HepG2 (cell line): ENCODE measurements at regions not wholly inside any gene's neighbourhood (a gene's known extent, or its start where the extent isn't known, plus 50 kb on each side); places are given as distances from the start of the nearest gene placed in this dataset.

ENCODE experiments used
- KLF16 ChIP-seq, 2 experiments: sonication (generic) in 1 of 2; formaldehyde crosslinking in 1 of 2; IDR thresholded peaks; 2 replicates each; pipeline versions ENCODE4 v1.6.1 to v1.8.0; 2016 to 2023; ENCODE audit warnings: missing genetic modification reagents in 2 of 2, missing compliant biosample characterization in 1 of 2
- LCORL ChIP-seq, 2 experiments: fragments of 450-650 bp in 1 of 2; sonication (generic) in 1 of 2; formaldehyde crosslinking in 1 of 2; IDR thresholded peaks; 2 replicates each; pipeline versions ENCODE4 v1.5.0 to v1.6.1; 2017 to 2020; ENCODE audit warnings: antibody characterized with exemption in 1 of 2, missing genetic modification reagents in 1 of 2
- ONECUT2 ChIP-seq: sonication (generic); formaldehyde crosslinking; IDR thresholded peaks from 2 replicates; pipeline ENCODE4 v1.4.0; 2020; ENCODE audit warnings: missing genetic modification reagents
- PHF20 ChIP-seq: sonication (generic); formaldehyde crosslinking; IDR thresholded peaks from 2 replicates; pipeline ENCODE4 v1.5.0; 2020; ENCODE audit warnings: mild to moderate bottlenecking, missing genetic modification reagents
- RARA ChIP-seq: IDR thresholded peaks from 2 replicates; pipeline ENCODE4 v1.6.1; 2016; ENCODE audit warnings: missing genetic modification reagents, missing compliant biosample characterization
- RFX1 ChIP-seq: fragments of 450-650 bp; IDR thresholded peaks from 2 replicates; pipeline ENCODE4 v1.6.1; 2017
- SAFB2 ChIP-seq: sonication (generic); formaldehyde crosslinking; IDR thresholded peaks from 2 replicates; pipeline ENCODE4 v1.5.1; 2020; ENCODE audit warnings: missing genetic modification reagents, low read depth, mild to moderate bottlenecking, borderline replicate concordance
- SAP130 ChIP-seq: IDR thresholded peaks from 2 replicates; pipeline ENCODE4 v1.6.1; 2016; ENCODE audit warnings: low read depth
- SIX1 ChIP-seq: sonication (generic); formaldehyde crosslinking; IDR thresholded peaks from 2 replicates; pipeline ENCODE4 v1.4.0; 2020; ENCODE audit warnings: missing genetic modification reagents, borderline replicate concordance
- TBP ChIP-seq: sonication (generic); formaldehyde crosslinking; IDR thresholded peaks from 2 replicates; pipeline ENCODE4 v1.5.0; 2020; ENCODE audit warnings: missing genetic modification reagents
- TFAP4 ChIP-seq: sonication (generic); IDR thresholded peaks from 2 replicates; pipeline ENCODE4 v1.6.1; 2016; ENCODE audit warnings: low read depth, borderline replicate concordance
- ZFP37 ChIP-seq: sonication (generic); formaldehyde crosslinking; IDR thresholded peaks from 2 replicates; pipeline ENCODE4 v1.4.0; 2020; ENCODE audit warnings: missing genetic modification reagents, borderline replicate concordance
- ZNF281 ChIP-seq: sonication (generic); formaldehyde crosslinking; IDR thresholded peaks from 2 replicates; pipeline ENCODE4 v1.4.0; 2020; ENCODE audit warnings: missing genetic modification reagents, borderline replicate concordance
- ZNF382 ChIP-seq: sonication (generic); formaldehyde crosslinking; IDR thresholded peaks from 2 replicates; pipeline ENCODE4 v1.5.0; 2020; ENCODE audit warnings: missing genetic modification reagents, mild to moderate bottlenecking, borderline replicate concordance
- ZNF558 ChIP-seq: sonication (generic); formaldehyde crosslinking; IDR thresholded peaks from 2 replicates; pipeline ENCODE4 v1.9.0; 2022; ENCODE audit warnings: mild to moderate bottlenecking, missing genetic modification reagents, borderline replicate concordance
- ZNF619 ChIP-seq: sonication (generic); formaldehyde crosslinking; IDR thresholded peaks from 2 replicates; pipeline ENCODE4 v1.4.0; 2020; ENCODE audit warnings: mild to moderate bottlenecking, missing genetic modification reagents
- ZNF724P ChIP-seq: sonication (generic); formaldehyde crosslinking; IDR thresholded peaks from 2 replicates; pipeline ENCODE4 v1.8.0; 2022; ENCODE audit warnings: missing genetic modification reagents, borderline replicate concordance
- TF ChIP-seq, protein P1 (sequence below): sonication (generic); formaldehyde crosslinking; IDR thresholded peaks from 2 replicates; pipeline ENCODE4 v1.8.1; 2022; ENCODE audit warnings: low read depth, mild to moderate bottlenecking, missing genetic modification reagents
- TF ChIP-seq, protein P2 (sequence below): sonication (generic); formaldehyde crosslinking; IDR thresholded peaks from 2 replicates; pipeline ENCODE4 v1.4.0; 2020; ENCODE audit warnings: missing genetic modification reagents

DNA sequence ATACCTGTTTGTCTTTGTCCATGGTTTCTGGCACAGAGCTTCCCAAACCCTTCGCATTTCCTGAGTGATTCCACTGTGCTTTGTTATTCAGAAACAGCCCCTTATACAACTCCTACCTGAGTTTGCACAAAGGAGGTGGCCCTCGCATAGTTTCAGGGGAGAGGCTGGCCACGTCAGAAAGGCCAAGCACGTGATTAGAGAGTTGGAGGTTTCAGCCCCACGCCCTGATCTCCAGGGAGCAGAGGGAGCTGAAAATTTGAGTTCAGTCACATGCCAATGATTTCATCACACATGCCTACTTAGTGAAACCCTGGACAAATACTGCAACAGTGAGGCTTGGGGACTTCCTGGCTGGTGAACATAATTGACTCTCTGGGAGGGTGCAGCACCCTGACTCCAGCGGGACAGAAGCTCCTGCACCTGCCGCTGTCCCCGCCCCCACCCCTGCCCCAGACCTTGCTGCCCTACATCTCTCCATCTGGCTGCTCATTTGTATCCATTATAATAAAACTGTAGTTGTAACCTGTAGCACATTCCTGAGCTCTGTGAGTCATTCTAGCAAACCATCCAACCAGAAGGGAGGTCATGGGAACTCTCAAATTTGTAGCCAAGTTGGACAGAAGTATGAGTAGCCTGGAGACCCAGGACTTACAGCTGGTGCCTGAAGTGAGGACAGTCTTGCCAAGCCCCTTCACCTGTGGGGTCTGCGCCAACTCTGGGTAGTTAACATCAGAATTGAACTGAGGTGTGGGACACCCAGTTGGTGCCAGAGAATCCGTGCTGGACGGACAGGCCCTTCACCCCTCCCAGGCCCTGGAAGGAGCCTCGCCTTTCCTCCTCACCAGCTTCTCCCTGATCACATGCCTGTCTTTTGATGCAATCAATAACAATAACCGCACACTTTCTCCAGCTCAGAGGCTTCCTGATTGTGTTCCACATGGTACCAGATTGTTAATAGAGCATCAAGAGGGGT is 224.3 kb downstream of the ANAPC1 start (continued):
- TF ChIP-seq KLF16 (CRISPR knock-in tag; IDR thresholded peaks at IDR 0.05) (0 out of 4 replicates have a peak, but pooled peaks of 1 of the 2 experiments have one; percentile 52), ZNF724P (CRISPR knock-in tag) (no peak), RFX1 (no peak), PHF20 (CRISPR knock-in tag) (no peak), ONECUT2 (CRISPR knock-in tag) (no peak), LCORL (IDR thresholded peaks at IDR 0.05) (no peak), LCORL (CRISPR knock-in tag; IDR thresholded peaks at IDR 0.05) (0 out of 2 replicates have a peak, but pooled peaks have one; percentile 28), SAP130 (CRISPR knock-in tag) (peak; percentile 56; the same call in 1 of the 2 replicates), ZNF281 (CRISPR knock-in tag) (peak; percentile 12; the same call in 1 of the 2 replicates), ZFP37 (CRISPR knock-in tag) (no peak), RARA (CRISPR knock-in tag) (peak; percentile 16; the same call in 1 of the 2 replicates), SIX1 (CRISPR knock-in tag) (no peak), TFAP4 (no peak), ZNF558 (CRISPR knock-in tag) (no peak), ZNF619 (CRISPR knock-in tag) (no peak), ZNF382 (no peak), SAFB2 (CRISPR knock-in tag) (no peak), TBP (CRISPR knock-in tag) (no peak)
- TF ChIP-seq, protein P1, sequence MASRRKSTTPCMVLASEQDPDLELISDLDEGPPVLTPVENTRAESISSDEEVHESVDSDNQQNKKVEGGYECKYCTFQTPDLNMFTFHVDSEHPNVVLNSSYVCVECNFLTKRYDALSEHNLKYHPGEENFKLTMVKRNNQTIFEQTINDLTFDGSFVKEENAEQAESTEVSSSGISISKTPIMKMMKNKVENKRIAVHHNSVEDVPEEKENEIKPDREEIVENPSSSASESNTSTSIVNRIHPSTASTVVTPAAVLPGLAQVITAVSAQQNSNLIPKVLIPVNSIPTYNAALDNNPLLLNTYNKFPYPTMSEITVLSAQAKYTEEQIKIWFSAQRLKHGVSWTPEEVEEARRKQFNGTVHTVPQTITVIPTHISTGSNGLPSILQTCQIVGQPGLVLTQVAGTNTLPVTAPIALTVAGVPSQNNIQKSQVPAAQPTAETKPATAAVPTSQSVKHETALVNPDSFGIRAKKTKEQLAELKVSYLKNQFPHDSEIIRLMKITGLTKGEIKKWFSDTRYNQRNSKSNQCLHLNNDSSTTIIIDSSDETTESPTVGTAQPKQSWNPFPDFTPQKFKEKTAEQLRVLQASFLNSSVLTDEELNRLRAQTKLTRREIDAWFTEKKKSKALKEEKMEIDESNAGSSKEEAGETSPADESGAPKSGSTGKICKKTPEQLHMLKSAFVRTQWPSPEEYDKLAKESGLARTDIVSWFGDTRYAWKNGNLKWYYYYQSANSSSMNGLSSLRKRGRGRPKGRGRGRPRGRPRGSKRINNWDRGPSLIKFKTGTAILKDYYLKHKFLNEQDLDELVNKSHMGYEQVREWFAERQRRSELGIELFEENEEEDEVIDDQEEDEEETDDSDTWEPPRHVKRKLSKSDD (CRISPR knock-in tag) = no peak
- TF ChIP-seq, protein P2, sequence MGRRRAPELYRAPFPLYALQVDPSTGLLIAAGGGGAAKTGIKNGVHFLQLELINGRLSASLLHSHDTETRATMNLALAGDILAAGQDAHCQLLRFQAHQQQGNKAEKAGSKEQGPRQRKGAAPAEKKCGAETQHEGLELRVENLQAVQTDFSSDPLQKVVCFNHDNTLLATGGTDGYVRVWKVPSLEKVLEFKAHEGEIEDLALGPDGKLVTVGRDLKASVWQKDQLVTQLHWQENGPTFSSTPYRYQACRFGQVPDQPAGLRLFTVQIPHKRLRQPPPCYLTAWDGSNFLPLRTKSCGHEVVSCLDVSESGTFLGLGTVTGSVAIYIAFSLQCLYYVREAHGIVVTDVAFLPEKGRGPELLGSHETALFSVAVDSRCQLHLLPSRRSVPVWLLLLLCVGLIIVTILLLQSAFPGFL (CRISPR knock-in tag) = no peak
